Activated CD8-positive, alpha-beta memory T cell treated with anti-CD3 and anti-CD28 coated beads, Interleukin-2, amount 50 U/mL, for 48 hours (primary cell): ENCODE measurements at regions not wholly inside any gene's neighbourhood (a gene's known extent, or its start where the extent isn't known, plus 50 kb on each side); places are given as distances from the start of the nearest gene placed in this dataset.

Experiments
- DNase-seq: peaks from one replicate; pipeline ENCODE4 v3.0.0-alpha.2; 2020

GRCh38 chr7:136664537-136664936, 203.9 kb upstream of the CHRM2 start:
- no peak for DNase-seq

- no peak for DNase-seq
These were observed 210.9 kb upstream of the CHRM2 start for GRCh38 chr7:136657482-136657921.

GRCh38 chr7:136656516-136656915, 211.9 kb upstream of the CHRM2 start:
- no peak for DNase-seq

GRCh38 chr7:136655414-136655813, 213.0 kb upstream of the CHRM2 start:
- no peak for DNase-seq

GRCh38 chr7:136654406-136654805, 214.0 kb upstream of the CHRM2 start:
- DNase-seq, result no peak

GRCh38 chr7:136652635-136653370, 215.6 kb upstream of the CHRM2 start:
- DNase-seq, result no peak

- no peak for DNase-seq
These were observed 227.5 kb upstream of the CHRM2 start for GRCh38 chr7:136640977-136641376.

GRCh38 chr7:136637813-136638212, 230.6 kb upstream of the CHRM2 start:
- DNase-seq, result no peak

- no peak for DNase-seq
These were observed 232.7 kb upstream of the CHRM2 start for GRCh38 chr7:136635751-136636150.

- DNase-seq, result no peak
These were observed 249.6 kb upstream of the CHRM2 start for GRCh38 chr7:136618818-136619217.

- DNase-seq, result no peak
These were observed 251.3 kb upstream of the CHRM2 start for GRCh38 chr7:136617176-136617575.

GRCh38 chr7:136605532-136606329, 262.7 kb upstream of the CHRM2 start:
- no peak for DNase-seq

- DNase-seq, result no peak
These were observed 266.7 kb upstream of the CHRM2 start for GRCh38 chr7:136601772-136602171.

GRCh38 chr7:136600475-136600874, 268.0 kb upstream of the CHRM2 start:
- DNase-seq, result no peak

GRCh38 chr7:136594739-136595144, 273.7 kb upstream of the CHRM2 start:
- DNase-seq, result no peak

- DNase-seq, result no peak
These were observed 280.2 kb upstream of the CHRM2 start for GRCh38 chr7:136588216-136588615.

GRCh38 chr7:136585954-136586670, 282.3 kb upstream of the CHRM2 start:
- DNase-seq, result no peak

GRCh38 chr7:136566491-136566890, 302.0 kb upstream of the CHRM2 start:
- no peak for DNase-seq

GRCh38 chr7:136555933-136556332, 312.5 kb upstream of the CHRM2 start:
- DNase-seq, result no peak

- DNase-seq, result no peak
These were observed 316.8 kb upstream of the CHRM2 start for GRCh38 chr7:136551618-136552017.

GRCh38 chr7:136549756-136550155, 318.7 kb upstream of the CHRM2 start:
- DNase-seq, result no peak

- DNase-seq, result no peak
These were observed 334.7 kb upstream of the CHRM2 start for GRCh38 chr7:136533732-136534131.

- DNase-seq, result no peak
These were observed 337.6 kb upstream of the CHRM2 start for GRCh38 chr7:136530831-136531230.

- DNase-seq, result no peak
These were observed 340.1 kb upstream of the CHRM2 start for GRCh38 chr7:136528329-136528728.
